ENCODE measurements at regions not wholly inside any gene's neighbourhood (a gene's known extent, or its start where the extent isn't known, plus 50 kb on each side); places are given as distances from the start of the nearest gene placed in this dataset.
"Not testable (repeated sequence)": the region's sequence is repeated elsewhere in the genome, so short reads cannot be mapped to it uniquely, and the experiment has no call there.

DNA sequence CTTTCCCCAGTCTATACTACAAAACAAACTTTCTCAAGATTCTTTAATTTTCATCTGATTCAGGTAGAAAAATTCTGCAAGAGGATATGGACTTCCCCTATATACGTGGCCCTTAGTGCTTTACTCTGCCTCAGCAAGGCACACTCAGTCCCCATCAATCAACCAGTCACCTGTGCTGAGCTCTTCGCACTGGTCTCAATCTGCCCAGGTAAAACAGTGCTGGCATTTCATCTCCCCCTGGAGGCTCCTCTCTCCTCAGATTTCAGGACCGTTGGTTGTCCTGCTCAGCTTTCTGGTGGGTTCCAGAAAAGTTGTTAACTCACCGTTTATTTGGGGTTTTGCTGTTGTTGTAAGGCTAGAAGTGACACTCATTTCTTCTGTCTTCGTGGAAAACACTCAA, 518.1 kb downstream of the TRIML1 start:
- Mint-ChIP-seq H3K4me1 (no peaks in the 10 kb centered on the region), H3K36me3 (ENCODE audit: low read depth) (no peaks in the 10 kb centered on the region), H3K4me3 (no peak overlapping the region), H3K27ac (no peak overlapping the region), H3K27me3 (no peaks in the 10 kb centered on the region), H3K9me3 (ENCODE audit: low read depth) (peaks cover 10% of the 10 kb centered on the region)
- ChIA-PET POLR2A (interaction anchor here (0.7 kb wide), 1 partner anchor 1017 kb away, joined by 3 read pairs; no protein-coding TSS in a partner anchor), CTCF (interaction anchor here (1.3 kb wide), 1 partner anchor 8 kb away, joined by 4 read pairs; no protein-coding TSS in a partner anchor)
- ATAC-seq (no peak), DNase-seq (no peak)
- intact Hi-C loops (cut with DNase I, micrococcal nuclease), result no loop called here

DNA sequence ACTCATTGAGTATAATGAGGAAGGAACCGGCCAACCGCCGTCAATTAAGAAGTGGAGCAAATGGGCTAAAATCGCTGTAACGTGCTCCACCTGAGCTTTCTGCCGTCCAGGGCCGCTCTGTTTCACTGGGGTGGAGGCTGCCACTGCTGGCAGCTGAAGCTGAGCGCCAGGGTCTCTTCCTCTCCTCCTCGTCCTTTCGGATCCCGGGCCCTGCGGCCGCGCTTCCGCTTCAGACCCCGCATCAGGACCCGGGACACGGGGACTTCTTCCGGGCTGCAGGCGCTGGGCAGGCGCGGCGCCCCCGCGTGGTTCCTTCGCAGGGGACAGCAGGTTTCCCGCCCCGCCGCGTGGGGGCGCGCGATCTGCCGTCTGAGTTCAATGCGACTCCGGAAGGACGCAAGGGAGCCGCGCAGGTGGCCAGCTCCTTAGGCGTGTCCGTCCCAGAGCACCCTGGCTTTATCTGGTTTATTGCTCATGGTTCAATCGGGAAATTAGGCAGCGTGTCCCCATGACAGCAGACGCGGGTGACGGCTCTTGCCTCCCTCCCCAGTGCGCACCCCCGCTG, 519.8 kb downstream of the TRIML1 start:
- ChIA-PET CTCF (no interaction called here), POLR2A (no interaction called here)
- no peak overlapping the region for H3K27ac Mint-ChIP-seq
- peaks cover 12% of the 10 kb centered on the region for H3K9me3 Mint-ChIP-seq (ENCODE audit: low read depth)
- DNase-seq, result no peak
- ATAC-seq, result no peak
- H3K27me3 Mint-ChIP-seq, result no peaks in the 10 kb centered on the region
- intact Hi-C loops (cut with DNase I, micrococcal nuclease), result no loop called here
- H3K4me1 Mint-ChIP-seq, result no peaks in the 10 kb centered on the region
- H3K4me3 Mint-ChIP-seq, result no peak overlapping the region
- no peaks in the 10 kb centered on the region for H3K36me3 Mint-ChIP-seq (ENCODE audit: low read depth)

DNA sequence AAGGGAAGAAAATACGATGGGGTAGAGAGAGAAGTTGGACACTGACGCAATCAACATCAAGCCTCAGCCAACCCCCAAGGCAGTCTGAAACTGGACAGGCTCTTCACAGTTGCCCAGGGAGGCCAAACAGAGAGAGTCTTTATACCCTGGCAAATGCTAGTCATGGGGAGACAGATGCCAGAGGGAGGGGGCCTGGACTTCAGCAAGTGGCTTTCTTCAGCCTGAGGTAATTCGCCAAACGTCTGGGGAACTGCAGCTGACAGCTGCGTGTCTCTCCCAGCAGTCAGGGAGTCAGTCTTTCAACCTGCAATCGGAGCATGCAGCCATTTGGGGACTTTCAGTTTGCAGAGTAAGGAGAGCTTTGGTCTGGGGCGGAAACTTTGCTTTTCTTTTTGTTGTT, 521.6 kb downstream of the TRIML1 start:
- H3K27me3 Mint-ChIP-seq, result no peaks in the 10 kb centered on the region
- ChIA-PET CTCF (no interaction called here), POLR2A (no interaction called here)
- no peaks in the 10 kb centered on the region for H3K36me3 Mint-ChIP-seq (ENCODE audit: low read depth)
- intact Hi-C loops (cut with DNase I, micrococcal nuclease), result no loop called here
- no peak overlapping the region for H3K4me3 Mint-ChIP-seq
- H3K27ac Mint-ChIP-seq, result no peak overlapping the region
- H3K4me1 Mint-ChIP-seq, result no peaks in the 10 kb centered on the region
- ATAC-seq (no peak), DNase-seq (no peak)
- H3K9me3 Mint-ChIP-seq (ENCODE audit: low read depth), result peaks cover 16% of the 10 kb centered on the region

- no peaks in the 10 kb centered on the region for H3K36me3 Mint-ChIP-seq (ENCODE audit: low read depth)
- DNase-seq (no peak), ATAC-seq (no peak)
- no peak overlapping the region for H3K27ac Mint-ChIP-seq
- no peaks in the 10 kb centered on the region for H3K4me1 Mint-ChIP-seq
- no peaks in the 10 kb centered on the region for H3K27me3 Mint-ChIP-seq
- ChIA-PET CTCF (no interaction called here), POLR2A (no interaction called here)
- intact Hi-C loops (cut with DNase I, micrococcal nuclease), result no loop called here
- H3K9me3 Mint-ChIP-seq (ENCODE audit: low read depth), result peaks cover 14% of the 10 kb centered on the region
- no peak overlapping the region for H3K4me3 Mint-ChIP-seq
These were observed 522.3 kb downstream of the TRIML1 start for GRCh38 chr4:188661502-188661901.

DNA sequence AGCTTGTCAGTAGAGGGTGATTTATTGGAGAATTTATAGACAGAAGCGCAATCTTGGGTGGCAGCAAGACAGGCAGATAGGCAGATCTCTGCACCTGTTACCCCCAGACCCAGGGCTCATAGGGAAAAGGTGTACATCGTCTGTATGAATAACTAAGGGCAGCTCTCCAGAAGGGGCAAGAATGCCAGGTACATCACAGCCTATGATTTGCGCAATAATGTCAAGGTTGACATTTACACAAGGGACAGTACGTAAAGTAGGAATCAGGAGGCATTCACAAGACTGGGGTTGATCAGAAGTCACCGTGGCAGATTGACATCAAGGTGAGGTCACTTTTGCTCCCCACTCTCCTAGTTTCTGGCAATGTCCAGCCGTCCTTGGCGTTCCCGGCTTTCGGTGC, 524.1 kb downstream of the TRIML1 start:
- ChIA-PET POLR2A (no interaction called here), CTCF (no interaction called here)
- ATAC-seq (no peak), DNase-seq (no peak)
- no peak overlapping the region for H3K27ac Mint-ChIP-seq
- peaks cover 14% of the 10 kb centered on the region for H3K9me3 Mint-ChIP-seq (ENCODE audit: low read depth)
- intact Hi-C loops (cut with DNase I, micrococcal nuclease), result no loop called here
- H3K36me3 Mint-ChIP-seq (ENCODE audit: low read depth), result no peaks in the 10 kb centered on the region
- no peak overlapping the region for H3K4me3 Mint-ChIP-seq
- H3K27me3 Mint-ChIP-seq, result no peaks in the 10 kb centered on the region
- no peaks in the 10 kb centered on the region for H3K4me1 Mint-ChIP-seq

DNA sequence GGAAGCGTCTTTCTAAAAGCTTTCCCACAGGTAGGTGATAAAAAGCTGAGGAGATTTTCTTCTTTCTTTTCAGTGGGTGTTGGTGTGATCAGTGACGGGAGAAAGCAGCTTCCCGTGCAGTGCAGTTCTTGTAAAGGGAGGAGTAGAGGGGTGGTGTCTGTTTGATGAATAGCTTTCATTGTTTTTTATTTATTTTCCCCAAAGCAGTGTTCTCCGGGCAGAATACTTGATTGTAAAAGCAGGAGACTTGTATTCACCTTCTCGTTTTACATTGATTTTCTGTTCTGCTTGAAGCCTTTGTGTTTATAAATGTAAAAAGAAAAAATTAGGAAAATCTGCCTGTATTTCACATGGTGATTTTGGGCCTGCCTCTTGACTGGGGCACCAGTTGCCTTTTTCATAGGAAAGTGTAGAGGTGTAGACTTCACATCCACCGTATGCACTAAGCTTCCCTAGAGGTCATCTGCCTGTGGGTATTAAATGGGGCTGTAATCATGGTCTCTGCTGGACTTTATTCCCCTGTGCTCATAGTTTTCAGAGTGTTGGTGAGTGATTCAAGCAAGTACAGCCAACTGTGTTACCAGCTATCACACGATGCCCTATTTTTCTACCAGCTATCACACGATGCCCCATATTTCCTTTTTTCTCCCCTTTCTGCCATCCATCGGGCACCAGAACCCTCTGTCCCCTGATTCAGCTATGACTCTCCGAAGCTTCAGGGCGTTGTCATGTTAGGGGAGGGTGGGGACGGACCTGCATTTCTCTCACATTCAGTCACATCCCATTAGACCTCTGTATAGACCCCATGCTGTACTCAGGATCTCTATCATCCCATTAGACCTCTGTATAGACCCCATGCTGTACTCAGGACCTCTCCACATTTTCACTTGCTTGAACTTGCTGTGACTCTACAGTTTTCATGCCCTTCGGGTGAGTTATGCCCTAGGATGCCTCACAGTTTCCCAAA, 526.5 kb downstream of the TRIML1 start:
- Mint-ChIP-seq H3K27me3 (no peaks in the 10 kb centered on the region), H3K4me1 (no peaks in the 10 kb centered on the region), H3K4me3 (no peak overlapping the region), H3K9me3 (ENCODE audit: low read depth) (peaks cover 9% of the 10 kb centered on the region), H3K27ac (no peak overlapping the region), H3K36me3 (ENCODE audit: low read depth) (peaks cover 2% of the 10 kb centered on the region)
- CTCF ChIA-PET, result no interaction called here
- DNase-seq (no peak), ATAC-seq (no peak)
- POLR2A ChIA-PET, result no interaction called here
- intact Hi-C loops (cut with DNase I, micrococcal nuclease), result no loop called here

GRCh38 chr4:188678691-188679090, 539.5 kb downstream of the TRIML1 start:
- ATAC-seq, result not testable (repeated sequence)
- H3K9me3 Mint-ChIP-seq (ENCODE audit: low read depth), result peaks cover 15% of the 10 kb centered on the region

DNA sequence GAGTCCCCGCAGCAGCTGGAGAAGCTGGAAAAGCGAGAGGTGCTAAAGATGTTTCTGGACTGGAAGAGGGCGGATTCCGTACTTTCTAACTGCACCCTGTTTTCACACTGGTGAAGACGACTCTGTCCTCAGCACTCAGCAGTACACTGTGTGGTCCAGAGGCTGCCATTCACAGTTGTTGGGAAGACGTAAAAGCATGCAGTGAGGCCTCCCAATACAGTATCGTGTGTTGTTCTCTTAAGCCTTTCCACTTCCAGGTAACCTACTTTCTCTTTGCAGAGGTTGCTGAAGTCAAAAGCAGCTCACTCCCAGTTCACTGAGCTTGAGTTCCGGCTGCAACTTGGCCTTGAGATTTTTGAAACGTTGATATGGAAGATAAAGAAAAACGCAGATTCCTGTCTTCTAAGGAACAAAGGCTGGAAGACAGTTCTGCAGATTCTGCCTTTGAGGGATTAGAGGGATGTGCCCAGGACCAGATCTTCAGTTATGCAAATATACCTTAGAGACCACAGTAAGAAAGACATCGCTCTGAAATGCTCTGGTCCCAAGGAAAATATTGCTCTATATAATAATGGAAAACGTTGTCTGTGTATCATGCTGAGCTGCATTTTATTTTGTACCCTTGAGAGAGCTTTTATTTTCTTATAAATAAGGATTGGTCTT, 540.9 kb downstream of the TRIML1 start:
- H3K4me3 Mint-ChIP-seq, result no peak overlapping the region
- H3K36me3 Mint-ChIP-seq (ENCODE audit: low read depth), result no peaks in the 10 kb centered on the region
- ChIA-PET POLR2A (no interaction called here), CTCF (no interaction called here)
- H3K9me3 Mint-ChIP-seq (ENCODE audit: low read depth), result peaks cover 12% of the 10 kb centered on the region
- H3K27me3 Mint-ChIP-seq, result no peaks in the 10 kb centered on the region
- intact Hi-C loops (cut with DNase I, micrococcal nuclease), result no loop called here
- DNase-seq (no peak), ATAC-seq (no peak)
- H3K4me1 Mint-ChIP-seq, result no peaks in the 10 kb centered on the region
- no peak overlapping the region for H3K27ac Mint-ChIP-seq

More at GRCh38 chr4:188678691-188679090, 539.5 kb downstream of the TRIML1 start:
- intact Hi-C loops (cut with DNase I, micrococcal nuclease); H3K27me3 Mint-ChIP-seq; H3K36me3 Mint-ChIP-seq (ENCODE audit: low read depth); CTCF ChIA-PET; POLR2A ChIA-PET; H3K4me3 Mint-ChIP-seq; H3K27ac Mint-ChIP-seq; DNase-seq; H3K4me1 Mint-ChIP-seq: not testable (repeated sequence)

- ATAC-seq (no peak), DNase-seq (no peak)
- Mint-ChIP-seq H3K4me1 (no peaks in the 10 kb centered on the region), H3K4me3 (no peak overlapping the region), H3K27ac (no peak overlapping the region), H3K36me3 (ENCODE audit: low read depth) (no peaks in the 10 kb centered on the region), H3K27me3 (no peaks in the 10 kb centered on the region), H3K9me3 (ENCODE audit: low read depth) (peaks cover 10% of the 10 kb centered on the region)
- POLR2A ChIA-PET, result no interaction called here
- intact Hi-C loops (cut with DNase I, micrococcal nuclease), result no loop called here
- CTCF ChIA-PET, result no interaction called here
These were observed 541.4 kb downstream of the TRIML1 start for GRCh38 chr4:188680667-188681063.

- Mint-ChIP-seq H3K36me3 (ENCODE audit: low read depth) (no peaks in the 10 kb centered on the region), H3K27ac (no peak overlapping the region), H3K4me1 (no peaks in the 10 kb centered on the region), H3K9me3 (ENCODE audit: low read depth) (peaks cover 9% of the 10 kb centered on the region), H3K27me3 (no peaks in the 10 kb centered on the region), H3K4me3 (no peak overlapping the region)
- CTCF ChIA-PET, result no interaction called here
- no peak for ATAC-seq
- intact Hi-C loops (cut with DNase I, micrococcal nuclease), result no loop called here
- DNase-seq, result no peak
- POLR2A ChIA-PET, result no interaction called here
These were observed 543.1 kb downstream of the TRIML1 start for GRCh38 chr4:188682321-188682720.

DNA sequence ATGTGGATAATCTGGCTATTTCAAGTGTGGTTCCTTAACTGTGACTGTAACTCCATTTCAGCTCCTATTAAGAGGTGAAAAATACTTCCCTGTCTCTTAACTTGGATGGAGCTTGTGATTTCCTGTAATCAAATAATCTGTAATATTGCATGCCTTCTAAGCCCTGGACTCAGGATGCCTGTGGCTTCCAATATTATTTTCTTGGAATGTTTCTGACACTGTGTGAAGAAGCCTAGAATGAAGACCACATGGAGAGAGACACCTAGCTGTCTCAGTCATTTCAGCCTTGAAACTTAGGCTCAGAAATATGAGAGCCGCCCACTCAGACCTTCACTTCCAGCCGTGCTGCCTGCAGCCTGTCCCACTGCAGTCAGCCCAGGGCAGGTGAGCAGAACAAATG, 544.3 kb downstream of the TRIML1 start:
- Mint-ChIP-seq H3K4me3 (no peak overlapping the region), H3K27ac (no peak overlapping the region), H3K36me3 (ENCODE audit: low read depth) (no peaks in the 10 kb centered on the region), H3K9me3 (ENCODE audit: low read depth) (peaks cover 10% of the 10 kb centered on the region), H3K27me3 (no peaks in the 10 kb centered on the region), H3K4me1 (no peaks in the 10 kb centered on the region)
- ATAC-seq (no peak), DNase-seq (no peak)
- ChIA-PET POLR2A (no interaction called here), CTCF (no interaction called here)
- intact Hi-C loops (cut with DNase I, micrococcal nuclease), result no loop called here

DNA sequence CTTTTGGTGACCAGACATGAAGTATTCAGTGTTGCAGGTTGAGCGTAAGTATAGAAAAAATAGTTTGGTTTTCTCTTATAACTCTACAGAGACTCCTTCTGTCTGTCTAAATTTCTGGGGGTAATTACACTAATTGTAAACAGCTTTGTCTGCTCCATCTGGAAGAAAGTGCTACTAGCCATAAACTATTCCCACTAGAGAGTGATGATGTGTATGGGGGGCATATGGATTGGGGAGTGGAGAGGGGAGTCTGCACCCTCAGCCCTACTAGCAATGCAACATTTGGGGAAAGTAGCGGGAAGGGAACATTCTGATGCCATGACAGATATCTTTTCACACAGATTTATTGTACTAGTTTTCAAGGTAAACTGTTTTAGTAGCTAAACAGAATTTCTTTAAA, 549.7 kb downstream of the TRIML1 start:
- DNase-seq (no peak), ATAC-seq (no peak)
- intact Hi-C loops (cut with DNase I, micrococcal nuclease), result no loop called here
- Mint-ChIP-seq H3K4me1 (no peaks in the 10 kb centered on the region), H3K9me3 (ENCODE audit: low read depth) (peaks cover 9% of the 10 kb centered on the region), H3K36me3 (ENCODE audit: low read depth) (no peaks in the 10 kb centered on the region), H3K27me3 (no peaks in the 10 kb centered on the region), H3K4me3 (no peak overlapping the region), H3K27ac (no peak overlapping the region)
- CTCF ChIA-PET, result no interaction called here
- POLR2A ChIA-PET, result no interaction called here
